ENCODE measurements at regions not wholly inside any gene's neighbourhood (a gene's known extent, or its start where the extent isn't known, plus 50 kb on each side); places are given as distances from the start of the nearest gene placed in this dataset.

DNA sequence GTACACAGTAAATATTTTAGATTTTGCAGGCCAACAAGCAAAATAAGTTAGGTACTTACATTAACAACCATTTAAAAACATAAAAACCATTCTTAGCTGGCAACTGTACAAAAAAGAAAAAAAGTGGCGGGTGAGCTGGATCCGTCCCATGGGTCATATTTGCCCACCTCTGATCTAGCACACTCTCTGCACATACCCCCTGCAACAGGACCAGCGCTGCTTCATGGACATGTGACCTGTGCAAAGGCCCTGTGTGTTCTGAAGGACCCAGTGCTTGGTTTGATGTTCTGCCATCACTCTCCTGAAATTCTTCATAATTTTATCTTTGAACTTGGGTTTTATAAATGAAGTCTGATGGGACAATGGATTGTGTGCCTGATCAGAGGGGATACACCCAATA is 72.5 kb upstream of the ACAN start:
- no peaks in the 10 kb centered on the region for H3K36me3 ChIP-seq (replicated peaks)
- in situ Hi-C loops (cut with MboI; ENCODE audit: low sequenced_read_pairs): no loop called here
- no peaks in the 10 kb centered on the region for H3K4me1 ChIP-seq
- 0 out of 2 replicates have a peak, but pooled peaks cover 3% of the 10 kb centered on the region for H3K9me3 ChIP-seq
- H3K27me3 ChIP-seq (ENCODE audit: low read depth): peaks cover 14% of the 10 kb centered on the region
- H3K4me3 ChIP-seq: no peak overlapping the region
- no peak for DNase-seq (ENCODE audit: low spot score in 2 of 2)

GRCh38 chr15:88735212-88735611 is 68.0 kb upstream of the ACAN start:
- no peaks in the 10 kb centered on the region for H3K36me3 ChIP-seq (replicated peaks)
- H3K4me3 ChIP-seq: no peak overlapping the region
- no peaks in the 10 kb centered on the region for H3K9me3 ChIP-seq
- H3K4me1 ChIP-seq: no peaks in the 10 kb centered on the region
- no peak for DNase-seq (ENCODE audit: low spot score in 2 of 2)
- in situ Hi-C loops (cut with MboI; ENCODE audit: low sequenced_read_pairs): no loop called here
- peaks cover 10% of the 10 kb centered on the region; the same call in 1 of the 2 replicates for H3K27me3 ChIP-seq (ENCODE audit: low read depth)

GRCh38 chr15:88736204-88736603 is 67.0 kb upstream of the ACAN start:
- H3K27me3 ChIP-seq (ENCODE audit: low read depth): peaks cover 5% of the 10 kb centered on the region; the same call in 1 of the 2 replicates
- H3K4me3 ChIP-seq: no peak overlapping the region
- H3K36me3 ChIP-seq (replicated peaks): no peaks in the 10 kb centered on the region
- no peak for DNase-seq (ENCODE audit: low spot score in 2 of 2)
- no peaks in the 10 kb centered on the region for H3K4me1 ChIP-seq
- in situ Hi-C loops (cut with MboI; ENCODE audit: low sequenced_read_pairs): no loop called here
- no peaks in the 10 kb centered on the region for H3K9me3 ChIP-seq

- Histone ChIP-seq H3K9me3 (no peaks in the 10 kb centered on the region), H3K27me3 (ENCODE audit: low read depth) (peaks cover 9% of the 10 kb centered on the region), H3K4me3 (no peak overlapping the region), H3K36me3 (replicated peaks) (no peaks in the 10 kb centered on the region), H3K4me1 (no peaks in the 10 kb centered on the region)
- in situ Hi-C loops (cut with MboI; ENCODE audit: low sequenced_read_pairs): no loop called here
- DNase-seq (ENCODE audit: low spot score in 2 of 2): no peak
Measured at GRCh38 chr15:88738796-88739195, 64.4 kb upstream of the ACAN start.

GRCh38 chr15:88739541-88739940 is 63.7 kb upstream of the ACAN start:
- H3K9me3 ChIP-seq: no peaks in the 10 kb centered on the region
- H3K36me3 ChIP-seq (replicated peaks): no peaks in the 10 kb centered on the region
- H3K4me3 ChIP-seq: no peak overlapping the region
- peaks cover 9% of the 10 kb centered on the region for H3K27me3 ChIP-seq (ENCODE audit: low read depth)
- DNase-seq (ENCODE audit: low spot score in 2 of 2): no peak
- in situ Hi-C loops (cut with MboI; ENCODE audit: low sequenced_read_pairs): no loop called here
- no peaks in the 10 kb centered on the region for H3K4me1 ChIP-seq

DNA sequence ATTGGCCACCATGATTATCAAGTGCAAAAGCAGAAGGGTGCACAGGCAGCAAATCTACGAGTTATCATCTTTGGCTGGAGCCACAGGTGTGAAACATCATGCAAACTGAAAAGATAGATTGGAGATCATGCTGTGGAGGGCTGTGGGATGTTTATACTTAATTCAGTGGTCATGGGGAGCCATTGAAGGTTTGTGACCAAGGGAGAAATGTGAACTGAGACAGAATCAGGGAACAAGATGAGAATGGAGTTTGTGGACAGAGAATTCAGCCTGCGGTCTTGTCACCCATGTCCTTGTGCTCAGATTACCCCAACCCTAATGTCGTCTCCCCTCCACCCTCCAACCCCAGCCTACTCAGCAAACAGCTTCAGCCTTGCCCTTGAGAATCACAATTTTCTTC is 62.9 kb upstream of the ACAN start:
- H3K4me3 ChIP-seq: no peak overlapping the region
- DNase-seq (ENCODE audit: low spot score in 2 of 2): no peak
- H3K36me3 ChIP-seq (replicated peaks): no peaks in the 10 kb centered on the region
- in situ Hi-C loops (cut with MboI; ENCODE audit: low sequenced_read_pairs): no loop called here
- no peaks in the 10 kb centered on the region for H3K9me3 ChIP-seq
- H3K27me3 ChIP-seq (ENCODE audit: low read depth): peaks cover 6% of the 10 kb centered on the region
- H3K4me1 ChIP-seq: no peaks in the 10 kb centered on the region

DNA sequence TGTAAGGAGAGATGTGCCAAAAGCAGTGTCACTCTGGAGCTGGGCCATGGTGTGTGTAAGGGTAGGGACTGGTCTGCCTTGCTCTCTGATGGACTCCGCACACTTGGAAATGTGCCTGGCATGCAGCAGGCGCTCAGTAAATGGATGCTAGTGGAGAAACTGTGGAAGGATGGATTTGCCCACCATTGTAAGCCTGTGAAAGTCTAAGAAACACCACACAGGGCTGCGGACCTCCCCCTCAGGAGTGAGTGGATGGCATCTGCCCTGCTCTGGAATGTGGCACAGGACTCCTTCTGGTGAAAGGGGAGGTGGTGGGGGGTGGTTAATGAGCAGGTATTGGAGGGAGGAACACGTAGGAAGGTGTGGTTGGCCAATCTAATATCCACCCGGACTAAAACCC is 62.2 kb upstream of the ACAN start:
- H3K4me1 ChIP-seq: no peaks in the 10 kb centered on the region
- no peak overlapping the region for H3K4me3 ChIP-seq
- peaks cover 6% of the 10 kb centered on the region for H3K27me3 ChIP-seq (ENCODE audit: low read depth)
- H3K36me3 ChIP-seq (replicated peaks): no peaks in the 10 kb centered on the region
- in situ Hi-C loops (cut with MboI; ENCODE audit: low sequenced_read_pairs): no loop called here
- H3K9me3 ChIP-seq: no peaks in the 10 kb centered on the region
- no peak for DNase-seq (ENCODE audit: low spot score in 2 of 2)

GRCh38 chr15:88741671-88742070 is 61.6 kb upstream of the ACAN start:
- no peak for DNase-seq (ENCODE audit: low spot score in 2 of 2)
- Histone ChIP-seq H3K4me3 (no peak overlapping the region), H3K36me3 (replicated peaks) (no peaks in the 10 kb centered on the region), H3K4me1 (no peaks in the 10 kb centered on the region), H3K27me3 (ENCODE audit: low read depth) (peaks cover 6% of the 10 kb centered on the region), H3K9me3 (no peaks in the 10 kb centered on the region)
- in situ Hi-C loops (cut with MboI; ENCODE audit: low sequenced_read_pairs): no loop called here

DNA sequence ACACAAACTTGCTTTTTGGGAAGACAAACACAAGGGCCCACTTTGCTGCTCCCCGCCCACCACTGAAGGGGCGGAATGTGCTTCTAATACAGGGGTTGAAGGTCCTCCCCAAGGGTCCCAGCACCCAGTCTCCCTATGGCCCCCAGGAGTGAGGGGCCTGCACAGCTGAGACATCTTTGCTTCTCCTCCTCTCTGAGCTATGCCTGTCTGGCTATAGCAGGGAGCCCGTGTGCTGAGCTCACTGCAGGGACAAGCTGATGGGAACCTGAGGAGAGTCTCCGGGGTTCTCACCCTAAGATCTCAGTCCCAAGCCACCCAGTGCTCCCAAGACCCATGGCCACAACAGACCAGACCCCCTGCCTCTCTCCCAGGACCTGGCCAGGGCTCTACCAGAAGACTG is 61.1 kb upstream of the ACAN start:
- no peak overlapping the region for H3K4me3 ChIP-seq
- H3K36me3 ChIP-seq (replicated peaks): no peaks in the 10 kb centered on the region
- no peaks in the 10 kb centered on the region for H3K9me3 ChIP-seq
- DNase-seq (ENCODE audit: low spot score in 2 of 2): no peak
- H3K27me3 ChIP-seq (ENCODE audit: low read depth): peaks cover 6% of the 10 kb centered on the region
- in situ Hi-C loops (cut with MboI; ENCODE audit: low sequenced_read_pairs): no loop called here
- H3K4me1 ChIP-seq: no peaks in the 10 kb centered on the region

DNA sequence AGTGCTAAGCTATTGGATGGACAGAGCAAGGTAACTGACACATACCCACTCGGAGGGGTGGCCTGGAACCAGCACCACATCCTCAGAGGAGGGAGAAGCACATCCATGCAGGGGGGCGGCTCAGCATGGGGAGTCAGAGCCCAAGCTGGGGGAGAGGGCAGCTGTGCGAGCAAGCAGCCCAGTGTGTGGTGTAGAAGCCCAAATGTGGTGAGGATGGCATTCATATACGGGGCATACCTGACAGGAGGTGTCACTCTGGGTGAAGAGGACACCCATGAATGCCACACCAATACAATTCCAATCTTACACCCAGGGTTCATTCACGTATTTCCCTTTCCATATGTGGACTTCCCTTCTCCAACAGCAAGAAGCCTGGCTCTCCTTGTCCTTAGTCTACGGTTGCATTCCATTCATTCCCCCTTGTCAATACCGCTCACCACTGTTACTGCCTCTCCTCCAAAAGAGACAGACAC is 58.7 kb upstream of the ACAN start:
- Histone ChIP-seq H3K27me3 (ENCODE audit: low read depth) (peaks cover 6% of the 10 kb centered on the region), H3K4me1 (no peaks in the 10 kb centered on the region), H3K36me3 (replicated peaks) (no peaks in the 10 kb centered on the region), H3K4me3 (no peak overlapping the region), H3K9me3 (no peaks in the 10 kb centered on the region)
- DNase-seq (ENCODE audit: low spot score in 2 of 2): no peak
- in situ Hi-C loops (cut with MboI; ENCODE audit: low sequenced_read_pairs): no loop called here

DNA sequence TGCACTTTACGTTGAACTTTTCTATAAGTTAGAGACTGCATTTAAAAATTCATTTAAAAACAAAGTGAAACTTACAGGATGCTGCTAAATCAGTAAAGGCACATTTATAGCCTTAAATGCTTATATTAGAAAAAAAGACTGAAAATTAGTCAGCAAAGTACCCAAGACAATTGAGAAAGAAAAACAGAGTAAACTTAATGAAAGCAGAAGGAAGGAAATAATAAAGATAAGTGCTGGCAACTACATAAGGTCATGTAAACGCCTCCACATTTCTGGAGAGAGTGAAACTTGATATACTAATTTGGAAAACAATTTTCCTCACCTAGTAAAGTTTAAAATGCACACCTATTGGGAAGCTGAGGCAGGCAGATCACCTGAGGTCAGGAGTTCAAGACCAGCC is 58.2 kb upstream of the ACAN start:
- Histone ChIP-seq H3K9me3 (no peaks in the 10 kb centered on the region), H3K4me1 (no peaks in the 10 kb centered on the region), H3K4me3 (no peak overlapping the region), H3K36me3 (replicated peaks) (no peaks in the 10 kb centered on the region), H3K27me3 (ENCODE audit: low read depth) (peaks cover 11% of the 10 kb centered on the region)
- in situ Hi-C loops (cut with MboI; ENCODE audit: low sequenced_read_pairs): no loop called here
- DNase-seq (ENCODE audit: low spot score in 2 of 2): no peak

- in situ Hi-C loops (cut with MboI; ENCODE audit: low sequenced_read_pairs): no loop called here
- Histone ChIP-seq H3K4me3 (no peak overlapping the region), H3K27me3 (ENCODE audit: low read depth) (peaks cover 11% of the 10 kb centered on the region), H3K4me1 (no peaks in the 10 kb centered on the region), H3K9me3 (no peaks in the 10 kb centered on the region), H3K36me3 (replicated peaks) (no peaks in the 10 kb centered on the region)
- DNase-seq (ENCODE audit: low spot score in 2 of 2): no peak
Measured at GRCh38 chr15:88745696-88746095, 57.5 kb upstream of the ACAN start.

GRCh38 chr15:88746451-88746850 is 56.8 kb upstream of the ACAN start:
- no peak overlapping the region for H3K4me3 ChIP-seq
- no peaks in the 10 kb centered on the region for H3K4me1 ChIP-seq
- no peaks in the 10 kb centered on the region for H3K36me3 ChIP-seq (replicated peaks)
- peaks cover 11% of the 10 kb centered on the region for H3K27me3 ChIP-seq (ENCODE audit: low read depth)
- DNase-seq (ENCODE audit: low spot score in 2 of 2): no peak
- in situ Hi-C loops (cut with MboI; ENCODE audit: low sequenced_read_pairs): no loop called here
- no peaks in the 10 kb centered on the region for H3K9me3 ChIP-seq

- Histone ChIP-seq H3K36me3 (replicated peaks) (no peaks in the 10 kb centered on the region), H3K9me3 (no peaks in the 10 kb centered on the region), H3K4me3 (no peak overlapping the region), H3K4me1 (no peaks in the 10 kb centered on the region), H3K27me3 (ENCODE audit: low read depth) (peaks cover 11% of the 10 kb centered on the region)
- DNase-seq (ENCODE audit: low spot score in 2 of 2): no peak
- in situ Hi-C loops (cut with MboI; ENCODE audit: low sequenced_read_pairs): no loop called here
Measured at GRCh38 chr15:88747111-88747510, 56.1 kb upstream of the ACAN start.

DNA sequence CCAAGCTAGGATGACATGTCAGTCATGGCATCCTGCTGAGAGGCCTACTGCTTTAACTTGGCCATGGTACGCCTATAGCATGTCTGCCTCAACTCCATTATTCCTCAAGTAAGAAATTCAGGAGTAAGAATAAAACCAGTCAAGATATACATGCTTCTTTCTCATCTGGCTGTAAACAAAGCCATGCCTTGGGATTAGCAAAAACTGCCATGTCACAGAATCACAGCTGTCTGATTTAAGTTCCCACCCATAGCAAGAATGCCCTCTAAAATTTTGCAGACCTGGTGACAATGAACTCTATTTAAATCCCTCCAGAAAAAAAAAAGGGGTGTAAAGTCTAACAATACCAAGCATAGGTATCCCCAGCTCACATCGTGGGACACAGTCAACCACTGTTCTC is 55.6 kb upstream of the ACAN start:
- Histone ChIP-seq H3K4me3 (no peak overlapping the region), H3K27me3 (ENCODE audit: low read depth) (peaks cover 10% of the 10 kb centered on the region)
- in situ Hi-C loops (cut with MboI; ENCODE audit: low sequenced_read_pairs): no loop called here

More for the DNA sequence above, 55.6 kb upstream of the ACAN start:
- no peaks in the 10 kb centered on the region for H3K4me1 ChIP-seq
- no peak for DNase-seq (ENCODE audit: low spot score in 2 of 2)
- no peaks in the 10 kb centered on the region for H3K36me3 ChIP-seq (replicated peaks)
- no peaks in the 10 kb centered on the region for H3K9me3 ChIP-seq
